GM10266 (cell line): ENCODE measurements at regions not wholly inside any gene's neighbourhood (a gene's known extent, or its start where the extent isn't known, plus 50 kb on each side); places are given as distances from the start of the nearest gene placed in this dataset.
A peak's percentile ranks its signal among the peaks of the same experiment; 100 is the strongest.

Experiments used
- DNase-seq: peaks from one replicate; pipeline ENCODE4 v3.0.0; 2012; ENCODE audit errors: extremely low spot score
- CTCF ChIP-seq: IDR thresholded peaks from 2 replicates; pipeline ENCODE4 v1.5.1; 2012; ENCODE audit warnings: mild to moderate bottlenecking, low read depth; ENCODE audit not compliant: control insufficient read depth, insufficient read depth; ENCODE audit errors: missing control alignments

- TF ChIP-seq CTCF, result no peak
- no peak for DNase-seq
Measured at GRCh38 chr15:79197285-79197684, 85.2 kb upstream of the ANKRD34C start.

GRCh38 chr15:79195802-79196201 is 86.7 kb upstream of the ANKRD34C start:
- TF ChIP-seq CTCF, result no peak

GRCh38 chr15:79195239-79195638 is 87.3 kb upstream of the ANKRD34C start:
- no peak for TF ChIP-seq CTCF
- DNase-seq, result no peak

More at GRCh38 chr15:79195802-79196201, 86.7 kb upstream of the ANKRD34C start:
- peak; percentile 13 for DNase-seq

GRCh38 chr15:79194386-79194785 is 88.1 kb upstream of the ANKRD34C start:
- DNase-seq, result no peak
- TF ChIP-seq CTCF, result no peak

- TF ChIP-seq CTCF, result no peak
- no peak for DNase-seq
Measured at GRCh38 chr15:79193549-79193948, 89.0 kb upstream of the ANKRD34C start.

GRCh38 chr15:79193103-79193502 is 89.4 kb upstream of the ANKRD34C start:
- DNase-seq, result no peak
- TF ChIP-seq CTCF, result no peak

GRCh38 chr15:79192462-79193036 is 90.0 kb upstream of the ANKRD34C start:
- no peak for DNase-seq
- TF ChIP-seq CTCF, result no peak
